HL-60 (cell line): ENCODE measurements at regions not wholly inside any gene's neighbourhood (a gene's known extent, or its start where the extent isn't known, plus 50 kb on each side); places are given as distances from the start of the nearest gene placed in this dataset.
"Not testable (repeated sequence)": the region's sequence is repeated elsewhere in the genome, so short reads cannot be mapped to it uniquely, and the experiment has no call there.

Experiments
- DNase-seq, 2 experiments: peaks; one replicate each; pipeline ENCODE4 v3.0.0-alpha.2; 2010 to 2020; ENCODE audit warnings: low read depth in 1 of 2, low spot score in 1 of 2
- H3K27ac ChIP-seq: fragments of 250-450 bp; sonication (Bioruptor Pico); replicated peaks from 2 replicates; pipeline ENCODE4 v1.5.1; 2020; ENCODE audit warnings: mild to moderate bottlenecking, moderate library complexity
- H3K27me3 ChIP-seq: fragments of 250-450 bp; sonication (Bioruptor Pico); 2 replicates; pipeline ENCODE4 v1.5.1; 2021; ENCODE audit warnings: mild to moderate bottlenecking, moderate library complexity; ENCODE audit not compliant: insufficient read depth, poor library complexity, severe bottlenecking
- H3K4me3 ChIP-seq: replicated peaks from 2 replicates; pipeline ENCODE4 v1.5.1; 2011; ENCODE audit warnings: mild to moderate bottlenecking, control low read depth, low read length; ENCODE audit not compliant: insufficient read depth
- CTCF ChIP-seq: IDR thresholded peaks from one replicate; pipeline ENCODE4 v1.5.1; 2011; ENCODE audit warnings: low read length, control low read depth, inconsistent platforms; ENCODE audit not compliant: insufficient read depth
- GABPA ChIP-seq: IDR thresholded peaks from 2 replicates; pipeline ENCODE4 v1.6.1; 2012; ENCODE audit warnings: low read depth
- POLR2AphosphoS5 ChIP-seq: IDR thresholded peaks from 2 replicates; pipeline ENCODE4 v1.6.1; 2012; ENCODE audit warnings: low read depth
- REST ChIP-seq: IDR thresholded peaks from 2 replicates; pipeline ENCODE4 v1.6.1; 2012; ENCODE audit warnings: low read depth; ENCODE audit not compliant: insufficient replicate concordance
- SPI1 ChIP-seq: IDR thresholded peaks from 2 replicates; pipeline ENCODE4 v1.6.1; 2012; ENCODE audit warnings: low read depth, mild to moderate bottlenecking, borderline replicate concordance

- Histone ChIP-seq H3K27ac (no peak overlapping the region), H3K4me3 (no peak overlapping the region), H3K27me3 (no peaks in the 10 kb centered on the region)
- no peak for DNase-seq
- TF ChIP-seq GABPA (no peak), CTCF (no peak), REST (no peak)
These were observed 75.8 kb upstream of the AFDN start for GRCh38 chr6:167750956-167751358.

- Histone ChIP-seq H3K27me3 (no peaks in the 10 kb centered on the region), H3K4me3 (no peak overlapping the region), H3K27ac (no peak overlapping the region)
- DNase-seq, result no peak
- TF ChIP-seq CTCF (no peak), REST (no peak), POLR2AphosphoS5 (no peak), SPI1 (no peak), GABPA (no peak)
These were observed 75.1 kb upstream of the AFDN start for GRCh38 chr6:167751579-167752115.

- not testable (repeated sequence) for DNase-seq, H3K27ac ChIP-seq, H3K4me3 ChIP-seq, H3K27me3 ChIP-seq
These were observed 73.4 kb upstream of the AFDN start for GRCh38 chr6:167753281-167753680.

GRCh38 chr6:167754691-167755090, 72.0 kb upstream of the AFDN start:
- Histone ChIP-seq H3K27me3 (no peaks in the 10 kb centered on the region), H3K4me3 (no peak overlapping the region), H3K27ac (no peak overlapping the region)
- DNase-seq, result no peak
- TF ChIP-seq CTCF, result no peak
- TF ChIP-seq REST, result no peak
- TF ChIP-seq SPI1, result no peak
- TF ChIP-seq POLR2AphosphoS5, result no peak
- TF ChIP-seq GABPA, result no peak
